ENCODE measurements at regions not wholly inside any gene's neighbourhood (a gene's known extent, or its start where the extent isn't known, plus 50 kb on each side); places are given as distances from the start of the nearest gene placed in this dataset.

GRCh38 chr2:16727256-16727655 lies 61.6 kb upstream of the CYRIA start:
- DNase-seq (ENCODE audit: extremely low spot score, unreplicated experiment): no peak
- H3K27ac Mint-ChIP-seq (ENCODE audit: unreplicated experiment): no peak overlapping the region

GRCh38 chr2:16726577-16726976 lies 60.9 kb upstream of the CYRIA start:
- no peak overlapping the region for H3K4me3 Mint-ChIP-seq (ENCODE audit: unreplicated experiment)
- no peaks in the 10 kb centered on the region for H3K36me3 Mint-ChIP-seq (ENCODE audit: unreplicated experiment)
- TF ChIP-seq, protein P1, sequence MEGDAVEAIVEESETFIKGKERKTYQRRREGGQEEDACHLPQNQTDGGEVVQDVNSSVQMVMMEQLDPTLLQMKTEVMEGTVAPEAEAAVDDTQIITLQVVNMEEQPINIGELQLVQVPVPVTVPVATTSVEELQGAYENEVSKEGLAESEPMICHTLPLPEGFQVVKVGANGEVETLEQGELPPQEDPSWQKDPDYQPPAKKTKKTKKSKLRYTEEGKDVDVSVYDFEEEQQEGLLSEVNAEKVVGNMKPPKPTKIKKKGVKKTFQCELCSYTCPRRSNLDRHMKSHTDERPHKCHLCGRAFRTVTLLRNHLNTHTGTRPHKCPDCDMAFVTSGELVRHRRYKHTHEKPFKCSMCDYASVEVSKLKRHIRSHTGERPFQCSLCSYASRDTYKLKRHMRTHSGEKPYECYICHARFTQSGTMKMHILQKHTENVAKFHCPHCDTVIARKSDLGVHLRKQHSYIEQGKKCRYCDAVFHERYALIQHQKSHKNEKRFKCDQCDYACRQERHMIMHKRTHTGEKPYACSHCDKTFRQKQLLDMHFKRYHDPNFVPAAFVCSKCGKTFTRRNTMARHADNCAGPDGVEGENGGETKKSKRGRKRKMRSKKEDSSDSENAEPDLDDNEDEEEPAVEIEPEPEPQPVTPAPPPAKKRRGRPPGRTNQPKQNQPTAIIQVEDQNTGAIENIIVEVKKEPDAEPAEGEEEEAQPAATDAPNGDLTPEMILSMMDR (IDR thresholded peaks at IDR 0.05): no peak
- no peak overlapping the region for H3K27ac Mint-ChIP-seq (ENCODE audit: unreplicated experiment)
- no peaks in the 10 kb centered on the region for H3K4me1 Mint-ChIP-seq (ENCODE audit: unreplicated experiment)
- no peak for DNase-seq (ENCODE audit: extremely low spot score, unreplicated experiment)
- no peaks in the 10 kb centered on the region for H3K9me3 Mint-ChIP-seq (ENCODE audit: unreplicated experiment)
- peaks cover 17% of the 10 kb centered on the region for H3K27me3 Mint-ChIP-seq (ENCODE audit: unreplicated experiment)

More at GRCh38 chr2:16727256-16727655, 61.6 kb upstream of the CYRIA start:
- H3K27me3 Mint-ChIP-seq (ENCODE audit: unreplicated experiment): peaks cover 17% of the 10 kb centered on the region
- H3K9me3 Mint-ChIP-seq (ENCODE audit: unreplicated experiment): no peaks in the 10 kb centered on the region
- no peak overlapping the region for H3K4me3 Mint-ChIP-seq (ENCODE audit: unreplicated experiment)
- no peaks in the 10 kb centered on the region for H3K4me1 Mint-ChIP-seq (ENCODE audit: unreplicated experiment)
- TF ChIP-seq, protein P1 (IDR thresholded peaks at IDR 0.05): no peak
- H3K36me3 Mint-ChIP-seq (ENCODE audit: unreplicated experiment): no peaks in the 10 kb centered on the region

GRCh38 chr2:16726147-16726546 lies 60.5 kb upstream of the CYRIA start:
- Mint-ChIP-seq H3K27ac (ENCODE audit: unreplicated experiment) (no peak overlapping the region), H3K9me3 (ENCODE audit: unreplicated experiment) (no peaks in the 10 kb centered on the region), H3K27me3 (ENCODE audit: unreplicated experiment) (peaks cover 17% of the 10 kb centered on the region), H3K4me1 (ENCODE audit: unreplicated experiment) (no peaks in the 10 kb centered on the region), H3K4me3 (ENCODE audit: unreplicated experiment) (no peak overlapping the region), H3K36me3 (ENCODE audit: unreplicated experiment) (no peaks in the 10 kb centered on the region)
- no peak for DNase-seq (ENCODE audit: extremely low spot score, unreplicated experiment)
- TF ChIP-seq, protein P1 (IDR thresholded peaks at IDR 0.05): no peak

- Mint-ChIP-seq H3K9me3 (ENCODE audit: unreplicated experiment) (no peaks in the 10 kb centered on the region), H3K36me3 (ENCODE audit: unreplicated experiment) (no peaks in the 10 kb centered on the region), H3K4me1 (ENCODE audit: unreplicated experiment) (no peaks in the 10 kb centered on the region), H3K27ac (ENCODE audit: unreplicated experiment) (no peak overlapping the region), H3K4me3 (ENCODE audit: unreplicated experiment) (no peak overlapping the region), H3K27me3 (ENCODE audit: unreplicated experiment) (peaks cover 18% of the 10 kb centered on the region)
- DNase-seq (ENCODE audit: extremely low spot score, unreplicated experiment): no peak
- TF ChIP-seq, protein P1 (IDR thresholded peaks at IDR 0.05): no peak
These were observed 59.9 kb upstream of the CYRIA start for GRCh38 chr2:16725549-16725948.

GRCh38 chr2:16722677-16723076 lies 57.0 kb upstream of the CYRIA start:
- H3K4me1 Mint-ChIP-seq (ENCODE audit: unreplicated experiment): no peaks in the 10 kb centered on the region
- no peak for DNase-seq (ENCODE audit: extremely low spot score, unreplicated experiment)
- peaks cover 14% of the 10 kb centered on the region for H3K27me3 Mint-ChIP-seq (ENCODE audit: unreplicated experiment)
- no peak overlapping the region for H3K27ac Mint-ChIP-seq (ENCODE audit: unreplicated experiment)
- H3K36me3 Mint-ChIP-seq (ENCODE audit: unreplicated experiment): no peaks in the 10 kb centered on the region
- no peaks in the 10 kb centered on the region for H3K9me3 Mint-ChIP-seq (ENCODE audit: unreplicated experiment)
- TF ChIP-seq, protein P1 (IDR thresholded peaks at IDR 0.05): no peak
- no peak overlapping the region for H3K4me3 Mint-ChIP-seq (ENCODE audit: unreplicated experiment)

All from osteocyte (in vitro differentiated cells).